NT2/D1 (cell line): ENCODE measurements at regions not wholly inside any gene's neighbourhood (a gene's known extent, or its start where the extent isn't known, plus 50 kb on each side); places are given as distances from the start of the nearest gene placed in this dataset.

Source experiments
- SUZ12 ChIP-seq: IDR thresholded peaks from 2 replicates; pipeline ENCODE4 v1.6.1; 2011; ENCODE audit not compliant: insufficient read length, insufficient read depth; ENCODE audit errors: extremely low read depth
- YY1 ChIP-seq: IDR thresholded peaks from 2 replicates; pipeline ENCODE4 v1.6.1; 2011; ENCODE audit not compliant: insufficient read length, insufficient read depth

- TF ChIP-seq YY1 (no peak), SUZ12 (no peak)
These were observed 109.3 kb upstream of the PLET1 start for GRCh38 chr11:112369916-112370315.
